Left renal pelvis (tissue), 4 donors: ENCODE measurements at regions not wholly inside any gene's neighbourhood (a gene's known extent, or its start where the extent isn't known, plus 50 kb on each side); places are given as distances from the start of the nearest gene placed in this dataset.
"Not testable (repeated sequence)": the region's sequence is repeated elsewhere in the genome, so short reads cannot be mapped to it uniquely, and the experiment has no call there.

ENCODE experiments used
- DNase-seq, 4 donors: peaks; one replicate each; pipeline ENCODE4 v3.0.0-alpha.2; 2013; ENCODE audit warnings: low read depth in 4 of 4, low spot score in 3 of 4

GRCh38 chr1:90317628-90318027 is 322.7 kb downstream of the ZNF326 start:
- no peak for DNase-seq

GRCh38 chr1:90314533-90314932 is 319.6 kb downstream of the ZNF326 start:
- DNase-seq: no peak

GRCh38 chr1:90313778-90314177 is 318.9 kb downstream of the ZNF326 start:
- no peak for DNase-seq

GRCh38 chr1:90309806-90310205 is 314.9 kb downstream of the ZNF326 start:
- no peak for DNase-seq

- DNase-seq: no peak
These were observed 313.5 kb downstream of the ZNF326 start for GRCh38 chr1:90308421-90308820.

- no peak for DNase-seq
These were observed 310.7 kb downstream of the ZNF326 start for GRCh38 chr1:90305577-90305976.

- DNase-seq: no peak
These were observed 301.4 kb downstream of the ZNF326 start for GRCh38 chr1:90296327-90296726.

GRCh38 chr1:90295534-90295933 is 300.6 kb downstream of the ZNF326 start:
- no peak for DNase-seq

GRCh38 chr1:90291431-90292216 is 296.7 kb downstream of the ZNF326 start:
- DNase-seq: no peak

GRCh38 chr1:90282811-90283210 is 287.9 kb downstream of the ZNF326 start:
- no peak for DNase-seq

GRCh38 chr1:90281886-90282285 is 287.0 kb downstream of the ZNF326 start:
- not testable (repeated sequence) for DNase-seq

GRCh38 chr1:90277270-90277669 is 282.4 kb downstream of the ZNF326 start:
- no peak for DNase-seq

- no peak for DNase-seq
These were observed 279.5 kb downstream of the ZNF326 start for GRCh38 chr1:90274376-90274775.

- DNase-seq: no peak
These were observed 278.4 kb downstream of the ZNF326 start for GRCh38 chr1:90273241-90273774.

GRCh38 chr1:90262791-90263190 is 267.9 kb downstream of the ZNF326 start:
- DNase-seq: no peak

- no peak for DNase-seq
These were observed 267.4 kb downstream of the ZNF326 start for GRCh38 chr1:90262286-90262685.

- DNase-seq: no peak
These were observed 251.2 kb downstream of the ZNF326 start for GRCh38 chr1:90246069-90246468.

- DNase-seq: no peak
These were observed 241.6 kb downstream of the ZNF326 start for GRCh38 chr1:90236493-90236892.

- no peak for DNase-seq
These were observed 228.5 kb downstream of the ZNF326 start for GRCh38 chr1:90223401-90223800.

- no peak for DNase-seq
These were observed 226.2 kb downstream of the ZNF326 start for GRCh38 chr1:90220941-90221693.

- DNase-seq: no peak
These were observed 225.6 kb downstream of the ZNF326 start for GRCh38 chr1:90220496-90220895.
